HG02938 (cell line): ENCODE measurements at regions not wholly inside any gene's neighbourhood (a gene's known extent, or its start where the extent isn't known, plus 50 kb on each side); places are given as distances from the start of the nearest gene placed in this dataset.
"Not testable (repeated sequence)": the region's sequence is repeated elsewhere in the genome, so short reads cannot be mapped to it uniquely, and the experiment has no call there.

Source experiments
- ATAC-seq: cut with Tn5 transposase; IDR thresholded peaks from one replicate; pipeline ENCODE4 v1.9.1; 2021; ENCODE audit warnings: mild to moderate bottlenecking, moderate library complexity; ENCODE audit not compliant: unreplicated experiment

GRCh38 chr18:65671621-65672415 lies 79.0 kb upstream of the CDH7 start:
- ATAC-seq: no peak

- not testable (repeated sequence) for ATAC-seq
Observed at GRCh38 chr18:65670145-65670544, 80.7 kb upstream of the CDH7 start.

GRCh38 chr18:65661391-65661790 lies 89.4 kb upstream of the CDH7 start:
- ATAC-seq: no peak

GRCh38 chr18:65659912-65660311 lies 90.9 kb upstream of the CDH7 start:
- ATAC-seq: no peak

GRCh38 chr18:65659312-65659711 lies 91.5 kb upstream of the CDH7 start:
- ATAC-seq: no peak

- no peak for ATAC-seq
Observed at GRCh38 chr18:65651192-65651591, 99.6 kb upstream of the CDH7 start.

- ATAC-seq: no peak
Observed at GRCh38 chr18:65632236-65632635, 118.6 kb upstream of the CDH7 start.

- ATAC-seq: no peak
Observed at GRCh38 chr18:65631766-65632165, 119.0 kb upstream of the CDH7 start.

- ATAC-seq: no peak
Observed at GRCh38 chr18:65628390-65628789, 122.4 kb upstream of the CDH7 start.

- ATAC-seq: no peak
Observed at GRCh38 chr18:65623676-65624075, 127.1 kb upstream of the CDH7 start.

GRCh38 chr18:65622436-65622835 lies 128.4 kb upstream of the CDH7 start:
- no peak for ATAC-seq

GRCh38 chr18:65620076-65620696 lies 130.6 kb upstream of the CDH7 start:
- no peak for ATAC-seq

GRCh38 chr18:65610939-65611338 lies 139.9 kb upstream of the CDH7 start:
- no peak for ATAC-seq

GRCh38 chr18:65608471-65608870 lies 142.3 kb upstream of the CDH7 start:
- ATAC-seq: no peak

GRCh38 chr18:65607161-65607560 lies 143.7 kb upstream of the CDH7 start:
- no peak for ATAC-seq

GRCh38 chr18:65606551-65607130 lies 144.2 kb upstream of the CDH7 start:
- no peak for ATAC-seq

- not testable (repeated sequence) for ATAC-seq
Observed at GRCh38 chr18:65605352-65605751, 145.5 kb upstream of the CDH7 start.

GRCh38 chr18:65601775-65602174 lies 149.0 kb upstream of the CDH7 start:
- no peak for ATAC-seq

GRCh38 chr18:65592435-65592834 lies 158.4 kb upstream of the CDH7 start:
- no peak for ATAC-seq

- ATAC-seq: no peak
Observed at GRCh38 chr18:65587491-65587890, 163.3 kb upstream of the CDH7 start.

- ATAC-seq: not testable (repeated sequence)
Observed at GRCh38 chr18:65582094-65582493, 168.7 kb upstream of the CDH7 start.

GRCh38 chr18:65568866-65569265 lies 181.9 kb upstream of the CDH7 start:
- no peak for ATAC-seq
